CD4-positive, CD25-positive, alpha-beta regulatory T cell (primary cell): ENCODE measurements at regions not wholly inside any gene's neighbourhood (a gene's known extent, or its start where the extent isn't known, plus 50 kb on each side); places are given as distances from the start of the nearest gene placed in this dataset.

ENCODE experiments used
- ATAC-seq, 2 donors: fragments of 150-1000 bp; cut with Tn5 transposase; one replicate each; pipeline ENCODE4 v1.10.0; 2021; ENCODE audit warnings: low read depth in 2 of 2, moderate number of reproducible peaks in 2 of 2, moderate library complexity in 1 of 2
- DNase-seq, 3 donors: peaks; one replicate each; pipeline versions ENCODE4 v3.0.0 to v3.0.0-alpha.2; 2012 to 2022; ENCODE audit warnings: mixed read lengths in 1 of 3
- H3K27ac ChIP-seq: one replicate; pipeline ENCODE4 v1.7.0; 2013; ENCODE audit warnings: mild to moderate bottlenecking, low read length; ENCODE audit not compliant: insufficient read depth, poor library complexity, severe bottlenecking
- H3K27me3 ChIP-seq: one replicate; pipeline ENCODE4 v1.7.0; 2013; ENCODE audit warnings: low read length; ENCODE audit not compliant: control insufficient read depth, insufficient read depth
- H3K36me3 ChIP-seq: one replicate; pipeline ENCODE4 v1.7.0; 2013; ENCODE audit warnings: mild to moderate bottlenecking, low read length, moderate library complexity; ENCODE audit not compliant: control insufficient read depth, insufficient read depth
- H3K4me1 ChIP-seq: 2 replicates; pipeline ENCODE4 v1.7.0; 2013; ENCODE audit warnings: mild to moderate bottlenecking, low read length; ENCODE audit not compliant: insufficient read depth, control insufficient read depth, poor library complexity, severe bottlenecking
- H3K4me3 ChIP-seq: one replicate; pipeline ENCODE4 v1.7.0; 2013; ENCODE audit warnings: low read depth, mild to moderate bottlenecking, low read length, moderate library complexity
- H3K9me3 ChIP-seq, 2 experiments: 1 replicate in 1 of 2; 2 replicates in 1 of 2; pipeline ENCODE4 v1.7.0; 2013; ENCODE audit warnings: low read length in 2 of 2, mild to moderate bottlenecking in 1 of 2, moderate library complexity in 1 of 2; ENCODE audit not compliant: control insufficient read depth in 2 of 2
- H3K27ac Mint-ChIP-seq, 3 donors: one replicate each; pipeline ENCODE4 v1.8.0; 2020 to 2022; ENCODE audit warnings: mild to moderate bottlenecking in 3 of 3, mixed read lengths in 3 of 3, moderate library complexity in 2 of 3
- H3K27me3 Mint-ChIP-seq: one replicate; pipeline ENCODE4 v1.8.0; 2022; ENCODE audit warnings: mild to moderate bottlenecking, mixed read lengths
- H3K36me3 Mint-ChIP-seq: one replicate; pipeline ENCODE4 v1.8.0; 2020; ENCODE audit warnings: mixed read lengths
- H3K4me1 Mint-ChIP-seq, 4 donors: one replicate each; pipeline ENCODE4 v1.8.0; 2020 to 2022; ENCODE audit warnings: mixed read lengths in 4 of 4, mild to moderate bottlenecking in 1 of 4
- H3K4me3 Mint-ChIP-seq, 4 donors: one replicate each; pipeline ENCODE4 v1.8.0; 2020 to 2022; ENCODE audit warnings: mild to moderate bottlenecking in 4 of 4, mixed read lengths in 4 of 4, moderate library complexity in 3 of 4
- H3K9me3 Mint-ChIP-seq, 7 donors: one replicate each; pipeline ENCODE4 v1.8.0; 2020 to 2022; ENCODE audit warnings: mixed read lengths in 7 of 7, mild to moderate bottlenecking in 3 of 7, moderate library complexity in 2 of 7

DNA sequence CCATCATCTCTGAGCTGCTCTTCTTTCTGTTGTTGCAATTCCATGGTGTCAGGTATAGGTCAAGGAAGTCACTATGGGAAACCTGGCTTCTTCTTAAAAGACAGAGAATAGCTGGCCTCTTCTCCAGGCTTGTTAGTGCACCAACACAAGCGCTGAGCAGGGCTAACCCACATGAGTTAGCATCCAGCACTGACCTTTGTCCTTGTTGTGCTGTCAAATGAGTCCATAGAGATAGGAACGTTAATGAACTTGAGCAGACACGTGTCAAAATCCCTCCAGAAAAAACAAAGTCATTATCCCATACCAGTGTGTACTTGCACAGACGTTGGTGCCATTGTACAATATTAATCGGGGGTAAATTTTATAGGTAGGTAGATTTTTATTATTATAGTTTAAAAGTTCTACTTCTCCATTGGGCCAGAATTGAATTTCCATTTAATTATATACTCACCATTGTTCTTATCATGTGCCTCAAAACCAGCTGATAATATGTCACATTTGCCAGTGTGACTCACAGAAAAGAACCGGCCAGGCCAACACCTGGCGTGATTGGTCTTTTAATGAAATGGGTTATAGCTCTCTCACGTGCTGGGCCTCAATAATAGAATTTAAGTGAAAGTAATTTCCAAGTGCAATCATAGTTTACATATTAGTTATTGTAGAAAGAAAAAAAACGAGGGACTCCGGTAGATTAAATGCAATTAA is 468.8 kb upstream of the MGMT start:
- no peak overlapping the region for H3K27ac ChIP-seq
- H3K4me3 ChIP-seq: no peak overlapping the region
- no peaks in the 10 kb centered on the region for H3K27me3 Mint-ChIP-seq
- no peaks in the 10 kb centered on the region for H3K9me3 ChIP-seq
- H3K4me1 Mint-ChIP-seq: no peaks in the 10 kb centered on the region
- ATAC-seq (no peak), DNase-seq (no peak)
- H3K36me3 ChIP-seq: no peaks in the 10 kb centered on the region
- peaks cover 0 to 5% (median 0%) of the 10 kb centered on the region in 7 donors for H3K9me3 Mint-ChIP-seq
- no peak overlapping the region for H3K27ac Mint-ChIP-seq
- no peaks in the 10 kb centered on the region for H3K27me3 ChIP-seq
- H3K36me3 Mint-ChIP-seq: no peaks in the 10 kb centered on the region
- no peaks in the 10 kb centered on the region for H3K4me1 ChIP-seq
- H3K4me3 Mint-ChIP-seq: no peak overlapping the region

DNA sequence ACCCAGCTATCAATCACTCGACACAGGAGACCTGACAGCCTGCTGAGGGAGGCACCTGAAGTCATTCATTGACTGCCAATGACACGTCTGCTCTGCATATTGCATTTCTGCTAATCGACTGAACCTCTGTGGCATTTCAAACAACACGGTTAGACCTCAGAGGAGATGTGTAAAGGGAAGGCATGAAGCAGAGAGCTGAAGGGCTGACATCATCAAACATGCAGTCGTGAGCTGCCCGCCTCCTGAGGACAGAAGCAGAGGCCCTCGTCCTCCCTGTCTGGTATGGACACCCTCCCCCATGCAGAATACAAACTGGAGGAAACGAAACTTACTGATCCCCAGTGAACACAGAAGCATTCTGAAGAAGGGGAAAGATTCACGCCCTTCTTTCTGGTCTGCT is 462.6 kb upstream of the MGMT start:
- no peak overlapping the region for H3K4me3 Mint-ChIP-seq
- peaks cover 14% of the 10 kb centered on the region for H3K27me3 Mint-ChIP-seq
- H3K9me3 ChIP-seq: peaks cover 5 to 10% of the 10 kb centered on the region in 2 experiments
- no peaks in the 10 kb centered on the region for H3K36me3 ChIP-seq
- no peak overlapping the region for H3K4me3 ChIP-seq
- no peak overlapping the region for H3K27ac Mint-ChIP-seq
- H3K36me3 Mint-ChIP-seq: no peaks in the 10 kb centered on the region
- peaks cover 0 to 13% (median 5%) of the 10 kb centered on the region in 7 donors for H3K9me3 Mint-ChIP-seq
- H3K4me1 ChIP-seq: no peaks in the 10 kb centered on the region
- ATAC-seq: no peak
- DNase-seq: no peak
- H3K4me1 Mint-ChIP-seq: no peaks in the 10 kb centered on the region
- H3K27me3 ChIP-seq: no peaks in the 10 kb centered on the region
- H3K27ac ChIP-seq: no peak overlapping the region

DNA sequence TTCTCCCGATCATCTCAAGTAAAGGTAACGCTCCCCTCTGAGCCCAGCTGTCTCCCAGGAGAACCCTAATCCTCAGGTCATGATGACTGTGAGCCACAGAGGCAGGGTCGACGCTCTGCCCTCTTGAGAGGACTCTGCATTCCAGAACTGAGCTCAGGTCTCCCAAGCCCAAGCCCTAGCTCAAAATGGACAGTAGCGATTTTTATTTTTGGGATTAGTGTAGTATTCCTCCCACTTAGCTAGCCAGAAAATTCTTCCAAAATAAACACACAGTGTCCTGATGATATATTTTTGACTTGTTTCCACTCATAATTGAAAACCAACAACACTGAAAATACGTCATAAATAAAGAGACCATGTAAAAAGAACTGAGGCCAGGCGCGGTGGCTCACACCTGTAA is 462.0 kb upstream of the MGMT start:
- Mint-ChIP-seq H3K9me3 (peaks cover 0 to 14% (median 7%) of the 10 kb centered on the region in 7 donors), H3K27me3 (peaks cover 15% of the 10 kb centered on the region), H3K4me1 (no peaks in the 10 kb centered on the region), H3K27ac (no peak overlapping the region), H3K36me3 (no peaks in the 10 kb centered on the region), H3K4me3 (no peak overlapping the region)
- DNase-seq (no peak), ATAC-seq (no peak)
- Histone ChIP-seq H3K4me1 (no peaks in the 10 kb centered on the region), H3K4me3 (no peak overlapping the region), H3K27me3 (no peaks in the 10 kb centered on the region), H3K27ac (no peak overlapping the region), H3K36me3 (no peaks in the 10 kb centered on the region), H3K9me3 (peaks cover 5 to 12% of the 10 kb centered on the region in 2 experiments)

DNA sequence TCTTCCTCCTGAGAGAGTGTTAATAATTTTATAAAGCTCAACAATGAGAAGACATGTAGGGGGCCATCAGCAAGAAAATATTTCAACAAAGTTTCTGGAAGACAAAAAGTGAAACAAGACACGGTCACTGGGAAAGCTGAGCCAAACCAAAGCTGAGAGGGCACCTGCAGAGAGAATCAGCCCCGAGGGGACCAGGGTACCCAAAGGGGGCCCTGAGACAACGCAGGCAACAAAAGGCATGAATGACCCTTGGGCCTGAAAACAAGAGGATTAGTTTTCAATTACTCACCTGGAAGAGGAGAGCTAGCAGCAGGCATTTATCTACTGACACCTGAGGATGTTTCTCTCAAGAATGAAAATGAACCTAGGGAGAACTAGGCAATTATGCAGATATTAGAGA is 461.2 kb upstream of the MGMT start:
- Mint-ChIP-seq H3K36me3 (no peaks in the 10 kb centered on the region), H3K27me3 (peaks cover 15% of the 10 kb centered on the region)

DNA sequence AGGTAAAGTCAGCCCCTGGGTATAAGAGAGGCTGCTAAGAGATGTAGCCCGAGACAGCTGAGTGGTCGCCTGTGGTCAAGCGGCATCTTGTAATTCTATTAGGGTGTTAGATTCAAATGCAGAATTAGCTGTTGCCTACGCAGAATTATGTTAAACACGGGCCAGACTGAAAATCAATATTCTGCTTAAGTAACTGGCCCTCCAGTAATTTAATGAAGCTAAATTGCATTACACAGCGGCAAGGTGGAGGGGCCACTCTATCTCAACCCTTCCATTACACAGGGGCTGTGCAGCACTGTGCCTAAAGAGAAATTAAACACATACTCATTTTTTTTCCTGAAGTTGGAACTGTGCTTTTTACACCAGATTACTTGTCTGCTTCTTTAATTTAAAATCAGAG is 448.5 kb upstream of the MGMT start:
- H3K4me1 Mint-ChIP-seq: peaks cover 0 to 5% (median 0%) of the 10 kb centered on the region in 4 donors
- no peak overlapping the region for H3K4me3 Mint-ChIP-seq
- peaks cover 6% of the 10 kb centered on the region for H3K27me3 Mint-ChIP-seq
- Histone ChIP-seq H3K27me3 (no peaks in the 10 kb centered on the region), H3K4me1 (no peaks in the 10 kb centered on the region), H3K27ac (no peak overlapping the region), H3K36me3 (no peaks in the 10 kb centered on the region), H3K9me3 (no peaks in the 10 kb centered on the region), H3K4me3 (no peak overlapping the region)
- peaks cover 0 to 5% (median 0%) of the 10 kb centered on the region in 7 donors for H3K9me3 Mint-ChIP-seq
- DNase-seq: no peak
- no peak for ATAC-seq
- no peaks in the 10 kb centered on the region for H3K36me3 Mint-ChIP-seq
- H3K27ac Mint-ChIP-seq: no peak overlapping the region

More for the DNA sequence above, 461.2 kb upstream of the MGMT start:
- H3K9me3 Mint-ChIP-seq: peaks cover 0 to 14% (median 7%) of the 10 kb centered on the region in 7 donors
- peaks cover 5 to 12% of the 10 kb centered on the region in 2 experiments for H3K9me3 ChIP-seq
- H3K27ac ChIP-seq: no peak overlapping the region
- H3K4me3 ChIP-seq: no peak overlapping the region
- no peaks in the 10 kb centered on the region for H3K4me1 ChIP-seq
- H3K4me3 Mint-ChIP-seq: no peak overlapping the region
- H3K27me3 ChIP-seq: no peaks in the 10 kb centered on the region
- no peaks in the 10 kb centered on the region for H3K4me1 Mint-ChIP-seq
- no peak overlapping the region for H3K27ac Mint-ChIP-seq
- ATAC-seq: no peak
- H3K36me3 ChIP-seq: no peaks in the 10 kb centered on the region
- DNase-seq: no peak

DNA sequence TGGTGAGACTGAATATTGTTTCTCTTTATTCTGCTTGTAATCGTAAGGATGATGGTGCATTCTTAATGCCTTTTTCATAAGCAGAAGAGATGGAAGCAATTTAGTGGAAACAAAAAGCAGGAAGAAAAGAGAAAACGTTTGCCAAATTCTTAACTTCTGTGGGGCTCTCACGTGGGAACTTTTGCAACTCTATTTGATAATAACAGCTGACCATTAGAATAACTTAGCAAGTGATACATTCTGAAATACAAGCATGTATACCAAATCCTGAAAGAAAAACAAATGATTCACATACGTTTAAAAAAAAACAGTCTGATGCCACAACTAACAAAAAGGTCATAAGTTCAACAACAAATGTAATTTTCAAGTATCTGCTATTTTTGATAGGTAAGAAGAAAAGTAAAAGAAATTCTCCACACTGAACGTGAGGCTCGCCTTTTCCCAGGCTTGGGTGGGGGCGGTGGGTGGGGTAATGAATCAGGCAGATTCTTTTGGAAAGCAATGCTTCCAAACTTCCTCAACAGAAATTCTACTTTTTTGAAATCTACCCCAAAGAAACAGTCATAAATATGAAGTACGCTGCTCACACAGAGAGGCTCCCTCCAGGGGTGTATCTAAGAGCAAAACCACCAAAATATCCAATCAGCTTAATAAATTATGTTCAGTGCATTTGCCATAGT is 446.2 kb upstream of the MGMT start:
- no peaks in the 10 kb centered on the region for H3K27me3 ChIP-seq
- no peaks in the 10 kb centered on the region for H3K36me3 Mint-ChIP-seq
- DNase-seq: no peak
- no peaks in the 10 kb centered on the region for H3K36me3 ChIP-seq
- H3K4me3 ChIP-seq: no peak overlapping the region
- no peaks in the 10 kb centered on the region for H3K4me1 ChIP-seq
- no peaks in the 10 kb centered on the region for H3K9me3 Mint-ChIP-seq
- peaks cover 0 to 5% (median 2%) of the 10 kb centered on the region in 4 donors for H3K4me1 Mint-ChIP-seq
- no peak overlapping the region for H3K27ac Mint-ChIP-seq
- no peaks in the 10 kb centered on the region for H3K9me3 ChIP-seq
- H3K27ac ChIP-seq: no peak overlapping the region
- peaks cover 6% of the 10 kb centered on the region for H3K27me3 Mint-ChIP-seq
- no peak overlapping the region for H3K4me3 Mint-ChIP-seq
- no peak for ATAC-seq

DNA sequence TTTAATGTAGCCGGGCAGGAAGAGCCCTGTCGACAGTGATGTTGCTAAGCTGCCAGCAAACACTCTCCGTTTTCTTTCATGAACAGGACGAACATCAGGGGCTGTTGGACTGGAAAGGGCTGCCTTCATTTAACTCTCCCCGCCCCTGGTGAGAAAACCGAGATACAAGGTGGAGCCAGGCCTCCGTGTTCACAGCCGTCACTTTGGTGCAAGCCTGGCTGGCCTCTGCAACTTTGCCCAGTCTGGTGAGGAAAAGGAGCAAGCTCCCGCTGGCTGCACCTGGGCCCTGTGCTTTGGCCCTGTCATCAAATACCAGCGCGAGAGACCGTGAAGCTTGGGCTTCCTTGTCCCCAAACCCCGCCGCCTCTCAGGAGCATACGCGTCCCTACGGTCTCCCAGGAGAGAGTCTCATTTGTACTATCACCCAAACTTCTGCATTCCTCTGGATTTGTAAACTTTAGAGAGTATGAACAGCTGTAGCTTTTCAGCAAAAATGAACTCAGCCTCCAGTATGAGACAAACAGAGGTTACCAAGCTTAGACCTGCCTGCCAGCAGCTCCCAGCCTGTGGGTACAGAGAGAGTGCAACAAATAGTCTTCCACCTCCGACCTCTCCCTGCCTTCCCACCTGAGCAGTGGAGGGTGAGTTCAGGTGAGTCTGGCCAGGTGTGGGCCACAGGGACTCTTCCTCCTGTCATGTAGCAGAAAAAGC is 445.3 kb upstream of the MGMT start:
- no peak overlapping the region for H3K27ac ChIP-seq
- H3K27me3 ChIP-seq: no peaks in the 10 kb centered on the region
- H3K36me3 ChIP-seq: no peaks in the 10 kb centered on the region
- DNase-seq (no peak), ATAC-seq (no peak)
- H3K27ac Mint-ChIP-seq: no peak overlapping the region
- H3K4me3 ChIP-seq: no peak overlapping the region
- H3K4me3 Mint-ChIP-seq: no peak overlapping the region
- peaks cover 0 to 5% (median 2%) of the 10 kb centered on the region in 4 donors for H3K4me1 Mint-ChIP-seq
- H3K27me3 Mint-ChIP-seq: peaks cover 6% of the 10 kb centered on the region
- no peaks in the 10 kb centered on the region for H3K4me1 ChIP-seq
- no peaks in the 10 kb centered on the region for H3K36me3 Mint-ChIP-seq
- no peaks in the 10 kb centered on the region for H3K9me3 Mint-ChIP-seq
- no peaks in the 10 kb centered on the region for H3K9me3 ChIP-seq
